Smooth muscle cell (in vitro differentiated cells): ENCODE measurements at regions not wholly inside any gene's neighbourhood (a gene's known extent, or its start where the extent isn't known, plus 50 kb on each side); places are given as distances from the start of the nearest gene placed in this dataset.
"Not testable (repeated sequence)": the region's sequence is repeated elsewhere in the genome, so short reads cannot be mapped to it uniquely, and the experiment has no call there.

ENCODE experiments used
- DNase-seq: peaks from one replicate; lab custom pipeline; 2025; ENCODE audit not compliant: unreplicated experiment; lab: John Stamatoyannopoulos, UW
- H2AFZ ChIP-seq: fragments of 200-600 bp; sonication (generic); 2 replicates; pipeline ENCODE4 v1.6.0; 2016; ENCODE audit warnings: antibody characterized with exemption, low read depth, mild to moderate bottlenecking
- H3F3A ChIP-seq: fragments of 200-600 bp; sonication (generic); 2 replicates; pipeline ENCODE4 v1.6.0; 2017; ENCODE audit warnings: antibody characterized with exemption, low read depth
- H3K27ac ChIP-seq: fragments of 200-600 bp; sonication (generic); 2 replicates; pipeline ENCODE4 v1.5.1; 2016; ENCODE audit warnings: low read depth, mild to moderate bottlenecking
- H3K27me3 ChIP-seq: fragments of 200-600 bp; sonication (generic); 2 replicates; pipeline ENCODE4 v1.6.1; 2016; ENCODE audit warnings: low read depth, mild to moderate bottlenecking
- H3K36me3 ChIP-seq: fragments of 200-600 bp; sonication (generic); 2 replicates; pipeline ENCODE4 v1.5.1; 2016; ENCODE audit warnings: low read depth
- H3K4me1 ChIP-seq: fragments of 200-600 bp; sonication (generic); 2 replicates; pipeline ENCODE4 v1.5.1; 2016; ENCODE audit warnings: low read depth
- H3K4me2 ChIP-seq: fragments of 200-600 bp; sonication (generic); 2 replicates; pipeline ENCODE4 v1.6.0; 2016; ENCODE audit warnings: mild to moderate bottlenecking
- H3K4me3 ChIP-seq: fragments of 200-600 bp; sonication (generic); 2 replicates; pipeline ENCODE4 v1.5.1; 2016; ENCODE audit warnings: mild to moderate bottlenecking
- H3K79me2 ChIP-seq: fragments of 200-600 bp; sonication (generic); 2 replicates; pipeline ENCODE4 v1.6.0; 2016; ENCODE audit warnings: low read depth, mild to moderate bottlenecking
- H3K9ac ChIP-seq: fragments of 200-600 bp; sonication (generic); 2 replicates; pipeline ENCODE4 v1.6.0; 2016; ENCODE audit warnings: low read depth
- H3K9me3 ChIP-seq: fragments of 200-600 bp; sonication (generic); replicated peaks from 2 replicates; pipeline ENCODE4 v1.5.1; 2016; ENCODE audit warnings: low read depth
- H4K20me1 ChIP-seq: fragments of 200-600 bp; sonication (generic); 2 replicates; pipeline ENCODE4 v1.6.0; 2016; ENCODE audit warnings: low read depth
- WGBS: methylation state at CpG from one replicate; pipeline ENCODE4 v1.1.7; 2016; ENCODE audit warnings: low lambda C conversion rate; 5-methylcytosine and 5-hydroxymethylcytosine counted together

GRCh38 chr2:110342077-110342476 is 129.7 kb upstream of the MTLN start:
- H3K27ac ChIP-seq, H4K20me1 ChIP-seq, DNase-seq, H3F3A ChIP-seq, H2AFZ ChIP-seq, H3K27me3 ChIP-seq, H3K4me2 ChIP-seq, H3K9ac ChIP-seq, H3K4me3 ChIP-seq, H3K79me2 ChIP-seq, H3K9me3 ChIP-seq, H3K4me1 ChIP-seq, H3K36me3 ChIP-seq: not testable (repeated sequence)
- 61% methylated on average over 6 of the region's 7 CpGs for WGBS

- not testable (repeated sequence) for H2AFZ ChIP-seq, H3K27me3 ChIP-seq
These were observed 126.8 kb upstream of the MTLN start for GRCh38 chr2:110339126-110339525.

GRCh38 chr2:110338277-110339003 is 126.1 kb upstream of the MTLN start:
- H3K4me1 ChIP-seq, H3K4me3 ChIP-seq, DNase-seq, H3K79me2 ChIP-seq, H3F3A ChIP-seq, H3K27ac ChIP-seq, H3K36me3 ChIP-seq, H4K20me1 ChIP-seq, H3K27me3 ChIP-seq, H3K9ac ChIP-seq, H3K9me3 ChIP-seq, H2AFZ ChIP-seq, H3K4me2 ChIP-seq: not testable (repeated sequence)
- WGBS: 92% methylated on average over 14 of the region's 22 CpGs

More at GRCh38 chr2:110339126-110339525, 126.8 kb upstream of the MTLN start:
- H3K27ac ChIP-seq, H4K20me1 ChIP-seq, H3K36me3 ChIP-seq, H3K4me1 ChIP-seq, H3K4me3 ChIP-seq, H3K9me3 ChIP-seq, H3K9ac ChIP-seq, DNase-seq, H3K79me2 ChIP-seq, H3F3A ChIP-seq, H3K4me2 ChIP-seq: not testable (repeated sequence)
- WGBS: no CpG with 5 or more reads among the region's 2 CpGs

- H3K27ac ChIP-seq, H3K27me3 ChIP-seq, H3K79me2 ChIP-seq, H3K4me3 ChIP-seq, DNase-seq, H3K9ac ChIP-seq, H4K20me1 ChIP-seq, H3K4me1 ChIP-seq, H2AFZ ChIP-seq, H3K4me2 ChIP-seq, H3K36me3 ChIP-seq, H3K9me3 ChIP-seq, H3F3A ChIP-seq: not testable (repeated sequence)
- 100% methylated on average over 4 of the region's 5 CpGs for WGBS
These were observed 123.7 kb upstream of the MTLN start for GRCh38 chr2:110336071-110336470.

- H3K27me3 ChIP-seq, H3K4me3 ChIP-seq, H3F3A ChIP-seq, H3K4me2 ChIP-seq, H3K4me1 ChIP-seq, H4K20me1 ChIP-seq, H3K79me2 ChIP-seq, DNase-seq, H3K27ac ChIP-seq, H3K9ac ChIP-seq, H3K36me3 ChIP-seq, H2AFZ ChIP-seq, H3K9me3 ChIP-seq: not testable (repeated sequence)
- 100% methylated on average over 4 of the region's 10 CpGs for WGBS
These were observed 123.2 kb upstream of the MTLN start for GRCh38 chr2:110335415-110336049.

GRCh38 chr2:110333114-110334095 is 121.1 kb upstream of the MTLN start:
- not testable (repeated sequence) for H3K27me3 ChIP-seq, H3K4me1 ChIP-seq, H3K4me2 ChIP-seq, H3K9me3 ChIP-seq, H3K9ac ChIP-seq, H3K4me3 ChIP-seq, H4K20me1 ChIP-seq, H2AFZ ChIP-seq, H3F3A ChIP-seq, H3K27ac ChIP-seq, H3K36me3 ChIP-seq, H3K79me2 ChIP-seq, DNase-seq
- 86% methylated on average over 11 of the region's 18 CpGs for whole genome bisulfite sequencing

- 100% methylated on average over 6 of the region's 10 CpGs for WGBS
- H3K27me3 ChIP-seq, H3K9ac ChIP-seq, H3K27ac ChIP-seq, H2AFZ ChIP-seq, H3K4me1 ChIP-seq, H3K36me3 ChIP-seq, H3K9me3 ChIP-seq, H4K20me1 ChIP-seq, H3F3A ChIP-seq, H3K79me2 ChIP-seq, H3K4me3 ChIP-seq, H3K4me2 ChIP-seq, DNase-seq: not testable (repeated sequence)
These were observed 119.3 kb upstream of the MTLN start for GRCh38 chr2:110331625-110332024.

- not testable (repeated sequence) for H3K79me2 ChIP-seq, H3K27ac ChIP-seq, H3K36me3 ChIP-seq, H3K4me3 ChIP-seq, H3K9me3 ChIP-seq, H2AFZ ChIP-seq, H4K20me1 ChIP-seq, H3K4me1 ChIP-seq, H3F3A ChIP-seq, H3K27me3 ChIP-seq, H3K4me2 ChIP-seq, H3K9ac ChIP-seq, DNase-seq
- WGBS: 100% methylated on average over 5 of the region's 10 CpGs
These were observed 117.4 kb upstream of the MTLN start for GRCh38 chr2:110329760-110330159.
